Stimulated activated CD4-positive, alpha-beta T cell treated with anti-CD3 and anti-CD28 coated beads, Interleukin-12 subunit alpha, Interleukin-12 subunit beta, amount 100 ng/mL, for 24 hours (primary cell): ENCODE measurements at regions not wholly inside any gene's neighbourhood (a gene's known extent, or its start where the extent isn't known, plus 50 kb on each side); places are given as distances from the start of the nearest gene placed in this dataset.
A peak's percentile ranks its signal among the peaks of the same experiment; 100 is the strongest.

Source experiments
- DNase-seq, 2 experiments: peaks; one replicate each; pipeline ENCODE4 v3.0.0-alpha.2; 2020; ENCODE audit warnings: low read depth in 2 of 2

GRCh38 chr13:74000876-74001275 lies 133.3 kb downstream of the KLF12 start:
- DNase-seq: no peak

- no peak for DNase-seq
Measured at GRCh38 chr13:73998631-73999030, 135.6 kb downstream of the KLF12 start.

GRCh38 chr13:73997964-73998363 lies 136.2 kb downstream of the KLF12 start:
- DNase-seq: no peak

GRCh38 chr13:73996569-73996968 lies 137.6 kb downstream of the KLF12 start:
- DNase-seq: no peak

GRCh38 chr13:73995736-73996135 lies 138.5 kb downstream of the KLF12 start:
- no peak for DNase-seq

- DNase-seq: no peak
Measured at GRCh38 chr13:73993661-73994060, 140.5 kb downstream of the KLF12 start.

- no peak for DNase-seq
Measured at GRCh38 chr13:73991884-73992283, 142.3 kb downstream of the KLF12 start.

GRCh38 chr13:73991384-73991783 lies 142.8 kb downstream of the KLF12 start:
- DNase-seq: no peak

GRCh38 chr13:73989244-73989843 lies 144.9 kb downstream of the KLF12 start:
- no peak for DNase-seq

GRCh38 chr13:73988461-73988860 lies 145.7 kb downstream of the KLF12 start:
- DNase-seq: no peak

- DNase-seq: no peak
Measured at GRCh38 chr13:73987618-73988017, 146.6 kb downstream of the KLF12 start.

GRCh38 chr13:73985783-73986182 lies 148.4 kb downstream of the KLF12 start:
- no peak for DNase-seq

GRCh38 chr13:73984949-73985691 lies 149.1 kb downstream of the KLF12 start:
- DNase-seq: peak; percentile 57 to 66

- no peak for DNase-seq
Measured at GRCh38 chr13:73984201-73984600, 150.0 kb downstream of the KLF12 start.

- no peak for DNase-seq
Measured at GRCh38 chr13:73983109-73983508, 151.1 kb downstream of the KLF12 start.

GRCh38 chr13:73981595-73981994 lies 152.6 kb downstream of the KLF12 start:
- no peak for DNase-seq

GRCh38 chr13:73975767-73976166 lies 158.4 kb downstream of the KLF12 start:
- no peak for DNase-seq

GRCh38 chr13:73974051-73974450 lies 160.2 kb downstream of the KLF12 start:
- DNase-seq: no peak

- no peak for DNase-seq
Measured at GRCh38 chr13:73973156-73973555, 161.0 kb downstream of the KLF12 start.

- no peak for DNase-seq
Measured at GRCh38 chr13:73972545-73972944, 161.7 kb downstream of the KLF12 start.

- DNase-seq: no peak
Measured at GRCh38 chr13:73971481-73971880, 162.7 kb downstream of the KLF12 start.

GRCh38 chr13:73970421-73971055 lies 163.7 kb downstream of the KLF12 start:
- no peak for DNase-seq
